ENCODE measurements at regions not wholly inside any gene's neighbourhood (a gene's known extent, or its start where the extent isn't known, plus 50 kb on each side); places are given as distances from the start of the nearest gene placed in this dataset.

- no peak overlapping the region for H3K4me3 ChIP-seq (ENCODE audit: low read depth, low read length)
- TF ChIP-seq CTCF (IDR thresholded peaks at IDR 0.05; ENCODE audit: low read depth, low read length) = no peak
- no peak for DNase-seq (ENCODE audit: low read depth)
Measured at GRCh38 chr1:82836973-82837680, 1036.4 kb downstream of the ADGRL2 start.

GRCh38 chr1:82836213-82836972, 1035.7 kb downstream of the ADGRL2 start:
- H3K4me3 ChIP-seq (ENCODE audit: low read depth, low read length) = no peak overlapping the region
- TF ChIP-seq POLR2A (IDR thresholded peaks at IDR 0.05; ENCODE audit: extremely low read depth, insufficient read length) (no peak), CTCF (IDR thresholded peaks at IDR 0.05; ENCODE audit: low read depth, low read length) (no peak), MYC (IDR thresholded peaks at IDR 0.05; ENCODE audit: low read depth, low read length) (no peak), MAX (IDR thresholded peaks at IDR 0.05; ENCODE audit: low read depth, low read length) (no peak)
- no peak for DNase-seq (ENCODE audit: low read depth)

- no peak for TF ChIP-seq MYC (IDR thresholded peaks at IDR 0.05; ENCODE audit: low read depth, low read length)
- TF ChIP-seq MAX (IDR thresholded peaks at IDR 0.05; ENCODE audit: low read depth, low read length) = no peak
- no peak for TF ChIP-seq CTCF (IDR thresholded peaks at IDR 0.05; ENCODE audit: low read depth, low read length)
- no peak for TF ChIP-seq POLR2A (IDR thresholded peaks at IDR 0.05; ENCODE audit: extremely low read depth, insufficient read length)
- DNase-seq (ENCODE audit: low read depth) = no peak
- H3K4me3 ChIP-seq (ENCODE audit: low read depth, low read length) = no peak overlapping the region
Measured at GRCh38 chr1:82830690-82831380, 1030.1 kb downstream of the ADGRL2 start.

- DNase-seq (ENCODE audit: low read depth) = no peak
- TF ChIP-seq CTCF (IDR thresholded peaks at IDR 0.05; ENCODE audit: low read depth, low read length) (no peak), MYC (IDR thresholded peaks at IDR 0.05; ENCODE audit: low read depth, low read length) (no peak), MAX (IDR thresholded peaks at IDR 0.05; ENCODE audit: low read depth, low read length) (no peak), POLR2A (IDR thresholded peaks at IDR 0.05; ENCODE audit: extremely low read depth, insufficient read length) (no peak)
- no peak overlapping the region for H3K4me3 ChIP-seq (ENCODE audit: low read depth, low read length)
Measured at GRCh38 chr1:82829527-82829926, 1028.8 kb downstream of the ADGRL2 start.

GRCh38 chr1:82823876-82824275, 1023.1 kb downstream of the ADGRL2 start:
- H3K4me3 ChIP-seq (ENCODE audit: low read depth, low read length) = no peak overlapping the region
- TF ChIP-seq MYC (IDR thresholded peaks at IDR 0.05; ENCODE audit: low read depth, low read length) (no peak), POLR2A (IDR thresholded peaks at IDR 0.05; ENCODE audit: extremely low read depth, insufficient read length) (no peak), MAX (IDR thresholded peaks at IDR 0.05; ENCODE audit: low read depth, low read length) (no peak), CTCF (IDR thresholded peaks at IDR 0.05; ENCODE audit: low read depth, low read length) (no peak)
- DNase-seq (ENCODE audit: low read depth) = no peak

Data from NB4 (cell line).